Smooth muscle cell (in vitro differentiated cells): ENCODE measurements at regions not wholly inside any gene's neighbourhood (a gene's known extent, or its start where the extent isn't known, plus 50 kb on each side); places are given as distances from the start of the nearest gene placed in this dataset.

Experiments used
- DNase-seq: peaks from one replicate; lab custom pipeline; 2025; ENCODE audit not compliant: unreplicated experiment; lab: John Stamatoyannopoulos, UW
- H2AFZ ChIP-seq: fragments of 200-600 bp; sonication (generic); 2 replicates; pipeline ENCODE4 v1.6.0; 2016; ENCODE audit warnings: antibody characterized with exemption, low read depth, mild to moderate bottlenecking
- H3F3A ChIP-seq: fragments of 200-600 bp; sonication (generic); 2 replicates; pipeline ENCODE4 v1.6.0; 2017; ENCODE audit warnings: antibody characterized with exemption, low read depth
- H3K27ac ChIP-seq: fragments of 200-600 bp; sonication (generic); 2 replicates; pipeline ENCODE4 v1.5.1; 2016; ENCODE audit warnings: low read depth, mild to moderate bottlenecking
- H3K27me3 ChIP-seq: fragments of 200-600 bp; sonication (generic); 2 replicates; pipeline ENCODE4 v1.6.1; 2016; ENCODE audit warnings: low read depth, mild to moderate bottlenecking
- H3K36me3 ChIP-seq: fragments of 200-600 bp; sonication (generic); 2 replicates; pipeline ENCODE4 v1.5.1; 2016; ENCODE audit warnings: low read depth
- H3K4me1 ChIP-seq: fragments of 200-600 bp; sonication (generic); 2 replicates; pipeline ENCODE4 v1.5.1; 2016; ENCODE audit warnings: low read depth
- H3K4me2 ChIP-seq: fragments of 200-600 bp; sonication (generic); 2 replicates; pipeline ENCODE4 v1.6.0; 2016; ENCODE audit warnings: mild to moderate bottlenecking
- H3K4me3 ChIP-seq: fragments of 200-600 bp; sonication (generic); 2 replicates; pipeline ENCODE4 v1.5.1; 2016; ENCODE audit warnings: mild to moderate bottlenecking
- H3K79me2 ChIP-seq: fragments of 200-600 bp; sonication (generic); 2 replicates; pipeline ENCODE4 v1.6.0; 2016; ENCODE audit warnings: low read depth, mild to moderate bottlenecking
- H3K9ac ChIP-seq: fragments of 200-600 bp; sonication (generic); 2 replicates; pipeline ENCODE4 v1.6.0; 2016; ENCODE audit warnings: low read depth
- H3K9me3 ChIP-seq: fragments of 200-600 bp; sonication (generic); replicated peaks from 2 replicates; pipeline ENCODE4 v1.5.1; 2016; ENCODE audit warnings: low read depth
- H4K20me1 ChIP-seq: fragments of 200-600 bp; sonication (generic); 2 replicates; pipeline ENCODE4 v1.6.0; 2016; ENCODE audit warnings: low read depth
- WGBS: methylation state at CpG from one replicate; pipeline ENCODE4 v1.1.7; 2016; ENCODE audit warnings: low lambda C conversion rate; 5-methylcytosine and 5-hydroxymethylcytosine counted together
- TF ChIP-seq, protein P1 (sequence below): fragments of 200-600 bp; sonication (generic); IDR thresholded peaks from 2 replicates; pipeline ENCODE4 v1.5.1; 2017; ENCODE audit warnings: borderline replicate concordance, mild to moderate bottlenecking, antibody characterized with exemption; ENCODE audit not compliant: insufficient read depth, poor library complexity, severe bottlenecking

DNA sequence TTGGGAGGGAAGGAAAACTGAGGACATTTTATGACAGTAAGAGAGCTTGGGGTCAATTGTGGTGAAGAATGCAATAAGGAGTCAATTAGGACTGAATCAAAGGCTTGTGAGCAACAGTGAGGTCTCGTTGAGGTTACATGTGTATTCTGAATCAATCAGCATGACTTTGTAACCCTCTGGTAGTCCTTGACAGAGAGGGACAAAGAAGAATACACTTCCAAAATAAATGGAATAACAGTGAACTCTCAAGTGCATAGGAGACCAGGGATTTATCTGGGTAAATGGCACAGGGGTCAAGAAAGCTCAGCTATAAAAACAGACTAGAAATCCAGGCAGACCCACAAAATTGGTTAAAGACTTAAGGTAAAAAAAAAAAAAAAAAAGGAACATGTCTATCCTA is 85.1 kb upstream of the NAV3 start:
- no peak overlapping the region for H3K9ac ChIP-seq

DNA sequence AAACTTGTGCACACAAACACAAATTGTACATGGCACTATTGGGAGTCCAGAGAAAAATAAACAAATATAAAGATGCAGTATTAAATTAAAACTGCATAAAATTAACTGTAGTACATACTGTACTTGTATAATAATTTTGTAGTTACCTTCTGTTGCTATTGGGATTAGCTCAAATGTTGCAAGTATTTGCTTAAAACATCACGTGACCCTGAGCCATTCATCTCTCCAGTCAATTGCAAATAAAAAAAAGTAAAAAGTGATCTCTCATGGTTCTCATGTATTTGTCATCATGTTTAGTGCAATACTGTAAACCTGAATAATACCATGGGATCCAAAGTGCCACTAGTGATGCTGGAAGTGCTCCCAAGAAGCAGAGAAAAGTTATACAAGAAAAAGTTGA is 88.1 kb upstream of the NAV3 start:
- no peaks in the 10 kb centered on the region for H3F3A ChIP-seq
- DNase-seq, result no peak
- no peak overlapping the region for H3K27ac ChIP-seq
- no peaks in the 10 kb centered on the region for H3K79me2 ChIP-seq
- H3K27me3 ChIP-seq, result no peaks in the 10 kb centered on the region
- TF ChIP-seq, protein P1, sequence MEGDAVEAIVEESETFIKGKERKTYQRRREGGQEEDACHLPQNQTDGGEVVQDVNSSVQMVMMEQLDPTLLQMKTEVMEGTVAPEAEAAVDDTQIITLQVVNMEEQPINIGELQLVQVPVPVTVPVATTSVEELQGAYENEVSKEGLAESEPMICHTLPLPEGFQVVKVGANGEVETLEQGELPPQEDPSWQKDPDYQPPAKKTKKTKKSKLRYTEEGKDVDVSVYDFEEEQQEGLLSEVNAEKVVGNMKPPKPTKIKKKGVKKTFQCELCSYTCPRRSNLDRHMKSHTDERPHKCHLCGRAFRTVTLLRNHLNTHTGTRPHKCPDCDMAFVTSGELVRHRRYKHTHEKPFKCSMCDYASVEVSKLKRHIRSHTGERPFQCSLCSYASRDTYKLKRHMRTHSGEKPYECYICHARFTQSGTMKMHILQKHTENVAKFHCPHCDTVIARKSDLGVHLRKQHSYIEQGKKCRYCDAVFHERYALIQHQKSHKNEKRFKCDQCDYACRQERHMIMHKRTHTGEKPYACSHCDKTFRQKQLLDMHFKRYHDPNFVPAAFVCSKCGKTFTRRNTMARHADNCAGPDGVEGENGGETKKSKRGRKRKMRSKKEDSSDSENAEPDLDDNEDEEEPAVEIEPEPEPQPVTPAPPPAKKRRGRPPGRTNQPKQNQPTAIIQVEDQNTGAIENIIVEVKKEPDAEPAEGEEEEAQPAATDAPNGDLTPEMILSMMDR, result no peak
- WGBS, result 89% methylated on average over 1 of the region's 1 CpG
- peaks cover 3% of the 10 kb centered on the region for H3K4me1 ChIP-seq
- no peaks in the 10 kb centered on the region for H3K36me3 ChIP-seq
- H2AFZ ChIP-seq, result no peak overlapping the region
- H3K4me3 ChIP-seq, result no peak overlapping the region
- H3K9ac ChIP-seq, result no peak overlapping the region
- H4K20me1 ChIP-seq, result no peaks in the 10 kb centered on the region
- no peak overlapping the region for H3K4me2 ChIP-seq
- no peaks in the 10 kb centered on the region for H3K9me3 ChIP-seq

More for the DNA sequence above, 85.1 kb upstream of the NAV3 start:
- Histone ChIP-seq H3K4me3 (no peak overlapping the region), H3K36me3 (no peaks in the 10 kb centered on the region), H4K20me1 (no peaks in the 10 kb centered on the region), H3K4me2 (no peak overlapping the region), H3K9me3 (no peaks in the 10 kb centered on the region), H3K27me3 (no peaks in the 10 kb centered on the region), H3K79me2 (no peaks in the 10 kb centered on the region), H3K27ac (no peak overlapping the region), H3K4me1 (peaks cover 3% of the 10 kb centered on the region), H3F3A (no peaks in the 10 kb centered on the region), H2AFZ (no peak overlapping the region)
- DNase-seq, result no peak
- TF ChIP-seq, protein P1, result no peak
- WGBS, result 72% methylated on average over 1 of the region's 1 CpG

DNA sequence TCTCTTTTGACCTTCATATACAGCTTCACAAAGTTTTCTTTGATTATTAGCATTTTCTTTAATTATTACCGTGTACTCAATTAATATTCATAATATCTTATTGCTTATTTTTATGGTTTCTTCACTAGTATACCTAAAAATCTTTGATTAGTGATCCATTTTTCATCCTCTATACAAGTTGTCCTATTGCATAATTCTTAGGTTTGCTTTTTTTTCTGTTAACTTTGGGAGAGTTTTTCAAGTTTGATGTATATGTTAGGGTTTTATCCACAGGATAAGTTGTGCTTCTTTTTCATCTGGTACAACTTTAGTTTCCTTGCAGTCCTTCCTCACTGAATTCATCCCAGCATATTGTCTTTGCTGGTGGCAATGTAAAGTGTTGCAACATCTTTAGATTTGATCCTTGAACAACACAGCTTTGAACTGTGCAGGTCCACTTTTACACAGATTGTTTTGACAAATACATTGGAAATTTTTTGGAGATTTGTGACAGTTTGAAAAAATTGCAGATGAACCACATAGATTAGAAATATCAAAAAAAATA is 88.6 kb upstream of the NAV3 start:
- Histone ChIP-seq H3K4me1 (peaks cover 3% of the 10 kb centered on the region), H3K79me2 (no peaks in the 10 kb centered on the region), H3K4me3 (no peak overlapping the region), H3K9ac (no peak overlapping the region), H3K9me3 (no peaks in the 10 kb centered on the region), H3K27ac (no peak overlapping the region), H2AFZ (no peak overlapping the region), H3K4me2 (no peak overlapping the region), H3K27me3 (no peaks in the 10 kb centered on the region), H3K36me3 (no peaks in the 10 kb centered on the region), H3F3A (no peaks in the 10 kb centered on the region), H4K20me1 (no peaks in the 10 kb centered on the region)
- TF ChIP-seq, protein P1, result no peak
- 87% methylated on average over 1 of the region's 1 CpG for WGBS
- no peak for DNase-seq

DNA sequence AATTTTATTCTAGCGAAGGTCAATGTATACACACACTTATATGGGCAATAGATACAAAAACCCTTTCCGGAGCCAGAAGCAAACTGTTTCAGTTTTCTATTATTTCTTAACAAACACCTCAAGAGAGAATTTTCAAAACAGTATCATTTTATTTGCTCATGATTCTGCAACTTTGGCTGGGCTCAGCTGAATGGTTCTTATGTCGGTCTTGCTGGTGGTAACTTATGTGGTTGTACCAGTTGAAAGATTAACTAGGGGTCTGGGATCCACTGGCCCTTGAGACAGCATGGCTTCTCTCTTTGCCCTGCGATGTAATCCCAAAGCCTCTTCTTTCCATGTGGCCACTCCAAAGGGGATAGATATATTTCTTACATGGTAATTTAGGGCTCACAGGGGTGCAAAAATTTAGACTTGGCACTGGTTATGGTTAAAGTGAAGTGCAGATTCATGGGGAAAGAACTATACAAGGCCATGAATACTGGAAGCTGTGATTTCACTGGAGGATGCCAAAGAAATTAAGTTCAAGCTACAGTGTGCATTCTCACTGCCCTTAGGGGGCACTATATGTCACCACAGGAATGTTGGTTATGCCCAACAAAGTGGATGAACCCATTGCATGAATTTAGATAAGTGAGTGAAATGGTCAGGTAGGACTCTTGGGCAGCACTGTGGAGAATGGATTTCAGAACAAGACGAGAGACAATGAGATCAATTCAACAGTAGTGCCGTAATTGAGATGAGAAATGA is 94.3 kb upstream of the NAV3 start:
- no peak for DNase-seq
- 94% methylated on average over 6 of the region's 6 CpGs for WGBS
- H3K79me2 ChIP-seq, result no peaks in the 10 kb centered on the region

More for the DNA sequence above, 94.3 kb upstream of the NAV3 start:
- H3F3A ChIP-seq, result no peaks in the 10 kb centered on the region
- H3K4me1 ChIP-seq, result peaks cover 2% of the 10 kb centered on the region
- no peaks in the 10 kb centered on the region for H3K36me3 ChIP-seq
- no peaks in the 10 kb centered on the region for H3K27me3 ChIP-seq
- no peaks in the 10 kb centered on the region for H4K20me1 ChIP-seq
- H3K27ac ChIP-seq, result no peak overlapping the region
- H3K4me2 ChIP-seq, result no peak overlapping the region
- TF ChIP-seq, protein P1, result no peak
- H3K4me3 ChIP-seq, result no peak overlapping the region
- no peaks in the 10 kb centered on the region for H3K9me3 ChIP-seq
- H2AFZ ChIP-seq, result no peak overlapping the region
- no peak overlapping the region for H3K9ac ChIP-seq
